WTC11 (cell line): ENCODE measurements at regions not wholly inside any gene's neighbourhood (a gene's known extent, or its start where the extent isn't known, plus 50 kb on each side); places are given as distances from the start of the nearest gene placed in this dataset.

ENCODE experiments used
- CREB1 ChIP-seq: sonication (generic); formaldehyde crosslinking; IDR thresholded peaks from 2 replicates; pipeline ENCODE4 v1.8.0; 2023; ENCODE audit warnings: mild to moderate bottlenecking, missing genetic modification reagents
- ETV6 ChIP-seq: sonication (generic); formaldehyde crosslinking; IDR thresholded peaks from 2 replicates; pipeline ENCODE4 v1.8.1; 2022; ENCODE audit warnings: mild to moderate bottlenecking, missing genetic modification reagents
- GRHL2 ChIP-seq: fragments of 250-450 bp; sonication (Bioruptor Pico); IDR thresholded peaks from 2 replicates; pipeline ENCODE4 v1.8.0; 2022; ENCODE audit warnings: mild to moderate bottlenecking, moderate library complexity; ENCODE audit not compliant: insufficient replicate concordance, severe bottlenecking
- MXD4 ChIP-seq: fragments of 250-450 bp; sonication (Bioruptor Pico); IDR thresholded peaks from 2 replicates; pipeline ENCODE4 v1.8.0; 2021; ENCODE audit warnings: mild to moderate bottlenecking, moderate library complexity, borderline replicate concordance
- NR2C2 ChIP-seq: sonication (generic); formaldehyde crosslinking; IDR thresholded peaks from 2 replicates; pipeline ENCODE4 v1.8.0; 2022; ENCODE audit warnings: mild to moderate bottlenecking, missing genetic modification reagents
- TCF7 ChIP-seq: sonication (generic); formaldehyde crosslinking; IDR thresholded peaks from 2 replicates; pipeline ENCODE4 v1.8.0; 2022; ENCODE audit warnings: mild to moderate bottlenecking, low read depth, missing genetic modification reagents, moderate library complexity
- TEAD4 ChIP-seq: sonication (generic); formaldehyde crosslinking; IDR thresholded peaks from 2 replicates; pipeline ENCODE4 v1.8.0; 2022; ENCODE audit warnings: mild to moderate bottlenecking, missing genetic modification reagents
- TF ChIP-seq, protein P1 (sequence below): fragments of 200-600 bp; IDR thresholded peaks from 2 replicates; pipeline ENCODE4 v1.8.0; 2022; ENCODE audit warnings: antibody characterized with exemption
- TF ChIP-seq, protein P2 (sequence below): sonication (generic); formaldehyde crosslinking; IDR thresholded peaks from 2 replicates; pipeline ENCODE4 v1.8.1; 2022; ENCODE audit warnings: mild to moderate bottlenecking, moderate library complexity, missing genetic modification reagents
- TF ChIP-seq, protein P3 (sequence below): sonication (generic); formaldehyde crosslinking; conservative IDR thresholded peaks from 2 replicates; pipeline ENCODE4 v1.8.1; 2022; ENCODE audit warnings: mild to moderate bottlenecking, missing genetic modification reagents
- TF ChIP-seq, protein P4 (sequence below): sonication (generic); formaldehyde crosslinking; IDR thresholded peaks from 2 replicates; pipeline ENCODE4 v1.8.0; 2022; ENCODE audit warnings: mild to moderate bottlenecking, missing genetic modification reagents
- TF ChIP-seq, protein P5 (sequence below): sonication (generic); formaldehyde crosslinking; IDR thresholded peaks from 2 replicates; pipeline ENCODE4 v1.8.1; 2023; ENCODE audit warnings: mild to moderate bottlenecking, moderate library complexity, missing genetic modification reagents

DNA sequence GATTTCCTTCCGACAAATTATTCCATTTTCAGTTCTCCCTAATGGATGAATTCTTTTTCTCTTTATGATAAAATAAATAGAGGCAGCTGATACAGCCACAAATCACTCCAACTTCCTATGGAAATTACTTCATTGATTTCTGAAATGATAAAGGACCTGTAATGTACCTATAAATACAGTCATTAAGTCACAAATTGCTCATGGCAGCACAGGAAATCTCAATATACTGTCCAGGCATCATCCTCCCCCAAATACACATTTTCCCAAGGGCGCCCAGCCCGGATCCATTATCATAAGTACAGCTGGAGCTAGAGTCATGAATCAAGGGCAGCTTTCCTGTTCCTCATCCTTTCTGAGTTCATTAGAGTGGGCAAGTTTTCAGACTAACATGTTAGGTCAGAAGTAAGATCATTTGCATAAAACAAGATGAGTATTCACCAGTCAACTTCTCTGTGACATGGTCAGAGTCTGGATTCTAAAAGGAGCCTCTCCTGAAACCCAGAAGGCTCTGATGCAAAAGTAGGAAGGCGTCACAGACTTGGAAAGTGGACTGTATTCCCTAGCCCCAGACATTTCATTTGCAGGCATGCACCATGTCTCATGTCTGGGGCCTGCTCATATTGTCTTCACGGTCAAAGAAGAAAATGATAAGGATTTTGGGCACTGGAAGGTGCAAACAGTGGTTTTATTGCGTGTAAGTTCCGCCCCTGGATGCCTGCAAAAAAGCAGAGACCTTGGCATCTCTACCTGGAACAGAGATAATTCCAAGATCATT is 383.2 kb downstream of the PLK2 start:
- TF ChIP-seq TEAD4 (CRISPR knock-in tag) (no peak), ETV6 (no peak), TCF7 (CRISPR knock-in tag) (no peak), GRHL2 (no peak), MXD4 (no peak), NR2C2 (CRISPR knock-in tag) (no peak), CREB1 (CRISPR knock-in tag) (no peak)
- TF ChIP-seq, protein P1, sequence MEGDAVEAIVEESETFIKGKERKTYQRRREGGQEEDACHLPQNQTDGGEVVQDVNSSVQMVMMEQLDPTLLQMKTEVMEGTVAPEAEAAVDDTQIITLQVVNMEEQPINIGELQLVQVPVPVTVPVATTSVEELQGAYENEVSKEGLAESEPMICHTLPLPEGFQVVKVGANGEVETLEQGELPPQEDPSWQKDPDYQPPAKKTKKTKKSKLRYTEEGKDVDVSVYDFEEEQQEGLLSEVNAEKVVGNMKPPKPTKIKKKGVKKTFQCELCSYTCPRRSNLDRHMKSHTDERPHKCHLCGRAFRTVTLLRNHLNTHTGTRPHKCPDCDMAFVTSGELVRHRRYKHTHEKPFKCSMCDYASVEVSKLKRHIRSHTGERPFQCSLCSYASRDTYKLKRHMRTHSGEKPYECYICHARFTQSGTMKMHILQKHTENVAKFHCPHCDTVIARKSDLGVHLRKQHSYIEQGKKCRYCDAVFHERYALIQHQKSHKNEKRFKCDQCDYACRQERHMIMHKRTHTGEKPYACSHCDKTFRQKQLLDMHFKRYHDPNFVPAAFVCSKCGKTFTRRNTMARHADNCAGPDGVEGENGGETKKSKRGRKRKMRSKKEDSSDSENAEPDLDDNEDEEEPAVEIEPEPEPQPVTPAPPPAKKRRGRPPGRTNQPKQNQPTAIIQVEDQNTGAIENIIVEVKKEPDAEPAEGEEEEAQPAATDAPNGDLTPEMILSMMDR = no peak
- TF ChIP-seq, protein P2, sequence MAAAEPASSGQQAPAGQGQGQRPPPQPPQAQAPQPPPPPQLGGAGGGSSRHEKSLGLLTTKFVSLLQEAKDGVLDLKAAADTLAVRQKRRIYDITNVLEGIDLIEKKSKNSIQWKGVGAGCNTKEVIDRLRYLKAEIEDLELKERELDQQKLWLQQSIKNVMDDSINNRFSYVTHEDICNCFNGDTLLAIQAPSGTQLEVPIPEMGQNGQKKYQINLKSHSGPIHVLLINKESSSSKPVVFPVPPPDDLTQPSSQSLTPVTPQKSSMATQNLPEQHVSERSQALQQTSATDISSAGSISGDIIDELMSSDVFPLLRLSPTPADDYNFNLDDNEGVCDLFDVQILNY (CRISPR knock-in tag) = no peak
- TF ChIP-seq, protein P3, sequence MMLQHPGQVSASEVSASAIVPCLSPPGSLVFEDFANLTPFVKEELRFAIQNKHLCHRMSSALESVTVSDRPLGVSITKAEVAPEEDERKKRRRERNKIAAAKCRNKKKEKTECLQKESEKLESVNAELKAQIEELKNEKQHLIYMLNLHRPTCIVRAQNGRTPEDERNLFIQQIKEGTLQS = no peak
- TF ChIP-seq, protein P4, sequence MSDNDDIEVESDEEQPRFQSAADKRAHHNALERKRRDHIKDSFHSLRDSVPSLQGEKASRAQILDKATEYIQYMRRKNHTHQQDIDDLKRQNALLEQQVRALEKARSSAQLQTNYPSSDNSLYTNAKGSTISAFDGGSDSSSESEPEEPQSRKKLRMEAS = no peak
- TF ChIP-seq, protein P5, sequence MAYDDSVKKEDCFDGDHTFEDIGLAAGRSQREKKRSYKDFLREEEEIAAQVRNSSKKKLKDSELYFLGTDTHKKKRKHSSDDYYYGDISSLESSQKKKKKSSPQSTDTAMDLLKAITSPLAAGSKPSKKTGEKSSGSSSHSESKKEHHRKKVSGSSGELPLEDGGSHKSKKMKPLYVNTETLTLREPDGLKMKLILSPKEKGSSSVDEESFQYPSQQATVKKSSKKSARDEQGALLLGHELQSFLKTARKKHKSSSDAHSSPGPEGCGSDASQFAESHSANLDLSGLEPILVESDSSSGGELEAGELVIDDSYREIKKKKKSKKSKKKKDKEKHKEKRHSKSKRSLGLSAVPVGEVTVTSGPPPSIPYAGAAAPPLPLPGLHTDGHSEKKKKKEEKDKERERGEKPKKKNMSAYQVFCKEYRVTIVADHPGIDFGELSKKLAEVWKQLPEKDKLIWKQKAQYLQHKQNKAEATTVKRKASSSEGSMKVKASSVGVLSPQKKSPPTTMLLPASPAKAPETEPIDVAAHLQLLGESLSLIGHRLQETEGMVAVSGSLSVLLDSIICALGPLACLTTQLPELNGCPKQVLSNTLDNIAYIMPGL = no peak
